GM23338 (cell line): ENCODE measurements at regions not wholly inside any gene's neighbourhood (a gene's known extent, or its start where the extent isn't known, plus 50 kb on each side); places are given as distances from the start of the nearest gene placed in this dataset.

ENCODE experiments used
- CREB1 ChIP-seq: fragments of 250-450 bp; sonication (Bioruptor Pico); IDR thresholded peaks from 2 replicates; pipeline ENCODE4 v1.5.0; 2020; ENCODE audit warnings: low read depth, mild to moderate bottlenecking, moderate library complexity
- EZH2 ChIP-seq: fragments of 200-600 bp; sonication (generic); IDR thresholded peaks from one replicate; pipeline ENCODE4 v1.8.0; 2017; ENCODE audit warnings: antibody characterized with exemption, mild to moderate bottlenecking, low read depth; ENCODE audit not compliant: unreplicated experiment
- EZH2phosphoT487 ChIP-seq: fragments of 200-600 bp; sonication (generic); IDR thresholded peaks from one replicate; pipeline ENCODE4 v1.8.1; 2018; ENCODE audit warnings: antibody characterized with exemption; ENCODE audit not compliant: unreplicated experiment
- JUNB ChIP-seq: IDR thresholded peaks from one replicate; pipeline ENCODE4 v1.6.1; 2016; ENCODE audit warnings: antibody characterized with exemption; ENCODE audit not compliant: unreplicated experiment
- NANOG ChIP-seq: IDR thresholded peaks from 2 replicates; pipeline ENCODE4 v1.6.1; 2016; ENCODE audit warnings: antibody characterized with exemption, borderline replicate concordance
- POLR2AphosphoS5 ChIP-seq: IDR thresholded peaks from 2 replicates; pipeline ENCODE4 v1.6.1; 2016; ENCODE audit warnings: antibody characterized with exemption, low read depth
- TF ChIP-seq, protein P1 (sequence below), 2 experiments: fragments of 200-600 bp in 1 of 2; sonication (generic) in 1 of 2; conservative IDR thresholded peaks; 2 replicates each; pipeline versions ENCODE4 v1.5.1 to v1.6.1; 2016 to 2017; ENCODE audit warnings: antibody characterized with exemption in 2 of 2, low read depth in 2 of 2, mild to moderate bottlenecking in 2 of 2, moderate library complexity in 1 of 2
- TF ChIP-seq, protein P2 (sequence below): IDR thresholded peaks from one replicate; pipeline ENCODE4 v1.6.1; 2018; ENCODE audit warnings: antibody characterized with exemption; ENCODE audit not compliant: unreplicated experiment

DNA sequence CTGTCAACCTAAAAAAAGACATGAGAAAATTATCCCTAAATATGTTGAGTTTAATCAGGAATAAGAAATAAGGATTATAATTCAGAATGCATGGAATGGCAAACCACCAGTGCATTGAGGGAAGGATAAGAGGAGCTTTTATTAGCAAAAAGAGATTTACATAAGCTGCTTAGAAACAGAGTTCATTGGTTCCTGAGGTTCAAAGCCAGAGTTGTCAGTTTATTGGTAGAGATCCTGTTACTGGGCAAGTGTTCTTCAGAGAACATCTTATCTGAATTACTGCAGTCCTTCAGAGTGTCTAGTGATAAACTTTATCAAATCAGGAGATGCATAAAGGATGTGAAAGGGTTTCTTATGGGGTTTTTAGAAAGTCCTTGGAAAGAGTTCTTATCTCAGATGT is 76.0 kb upstream of the MEX3C start:
- TF ChIP-seq, protein P1, sequence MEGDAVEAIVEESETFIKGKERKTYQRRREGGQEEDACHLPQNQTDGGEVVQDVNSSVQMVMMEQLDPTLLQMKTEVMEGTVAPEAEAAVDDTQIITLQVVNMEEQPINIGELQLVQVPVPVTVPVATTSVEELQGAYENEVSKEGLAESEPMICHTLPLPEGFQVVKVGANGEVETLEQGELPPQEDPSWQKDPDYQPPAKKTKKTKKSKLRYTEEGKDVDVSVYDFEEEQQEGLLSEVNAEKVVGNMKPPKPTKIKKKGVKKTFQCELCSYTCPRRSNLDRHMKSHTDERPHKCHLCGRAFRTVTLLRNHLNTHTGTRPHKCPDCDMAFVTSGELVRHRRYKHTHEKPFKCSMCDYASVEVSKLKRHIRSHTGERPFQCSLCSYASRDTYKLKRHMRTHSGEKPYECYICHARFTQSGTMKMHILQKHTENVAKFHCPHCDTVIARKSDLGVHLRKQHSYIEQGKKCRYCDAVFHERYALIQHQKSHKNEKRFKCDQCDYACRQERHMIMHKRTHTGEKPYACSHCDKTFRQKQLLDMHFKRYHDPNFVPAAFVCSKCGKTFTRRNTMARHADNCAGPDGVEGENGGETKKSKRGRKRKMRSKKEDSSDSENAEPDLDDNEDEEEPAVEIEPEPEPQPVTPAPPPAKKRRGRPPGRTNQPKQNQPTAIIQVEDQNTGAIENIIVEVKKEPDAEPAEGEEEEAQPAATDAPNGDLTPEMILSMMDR (conservative IDR thresholded peaks at IDR 0.05; ENCODE audit: low read depth in 2 of 2), result no peak
- TF ChIP-seq NANOG (no peak), EZH2phosphoT487 (no peak), EZH2 (no peak), POLR2AphosphoS5 (no peak), JUNB (no peak), CREB1 (no peak)
- TF ChIP-seq, protein P2, sequence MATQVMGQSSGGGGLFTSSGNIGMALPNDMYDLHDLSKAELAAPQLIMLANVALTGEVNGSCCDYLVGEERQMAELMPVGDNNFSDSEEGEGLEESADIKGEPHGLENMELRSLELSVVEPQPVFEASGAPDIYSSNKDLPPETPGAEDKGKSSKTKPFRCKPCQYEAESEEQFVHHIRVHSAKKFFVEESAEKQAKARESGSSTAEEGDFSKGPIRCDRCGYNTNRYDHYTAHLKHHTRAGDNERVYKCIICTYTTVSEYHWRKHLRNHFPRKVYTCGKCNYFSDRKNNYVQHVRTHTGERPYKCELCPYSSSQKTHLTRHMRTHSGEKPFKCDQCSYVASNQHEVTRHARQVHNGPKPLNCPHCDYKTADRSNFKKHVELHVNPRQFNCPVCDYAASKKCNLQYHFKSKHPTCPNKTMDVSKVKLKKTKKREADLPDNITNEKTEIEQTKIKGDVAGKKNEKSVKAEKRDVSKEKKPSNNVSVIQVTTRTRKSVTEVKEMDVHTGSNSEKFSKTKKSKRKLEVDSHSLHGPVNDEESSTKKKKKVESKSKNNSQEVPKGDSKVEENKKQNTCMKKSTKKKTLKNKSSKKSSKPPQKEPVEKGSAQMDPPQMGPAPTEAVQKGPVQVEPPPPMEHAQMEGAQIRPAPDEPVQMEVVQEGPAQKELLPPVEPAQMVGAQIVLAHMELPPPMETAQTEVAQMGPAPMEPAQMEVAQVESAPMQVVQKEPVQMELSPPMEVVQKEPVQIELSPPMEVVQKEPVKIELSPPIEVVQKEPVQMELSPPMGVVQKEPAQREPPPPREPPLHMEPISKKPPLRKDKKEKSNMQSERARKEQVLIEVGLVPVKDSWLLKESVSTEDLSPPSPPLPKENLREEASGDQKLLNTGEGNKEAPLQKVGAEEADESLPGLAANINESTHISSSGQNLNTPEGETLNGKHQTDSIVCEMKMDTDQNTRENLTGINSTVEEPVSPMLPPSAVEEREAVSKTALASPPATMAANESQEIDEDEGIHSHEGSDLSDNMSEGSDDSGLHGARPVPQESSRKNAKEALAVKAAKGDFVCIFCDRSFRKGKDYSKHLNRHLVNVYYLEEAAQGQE, result no peak
